AG04450 (cell line): ENCODE measurements at regions not wholly inside any gene's neighbourhood (a gene's known extent, or its start where the extent isn't known, plus 50 kb on each side); places are given as distances from the start of the nearest gene placed in this dataset.

ENCODE experiments used
- CTCF ChIA-PET: fragments of 300-600, 350-600 bp; formaldehyde crosslinking; extraction: SDS; loops from one replicate; lab custom pipeline; 2022; ENCODE audit warnings: antibody characterized with exemption, inconsistent platforms; lab: Charles Lee
- POLR2A ChIA-PET: fragments of 350-600 bp; formaldehyde crosslinking; extraction: SDS; loops from one replicate; lab custom pipeline; 2021; ENCODE audit warnings: antibody characterized with exemption, inconsistent platforms; lab: Yijun Ruan, JAX
- DNase-seq: peaks from one replicate; pipeline ENCODE4 v3.0.0-alpha.2; 2011; ENCODE audit warnings: low read depth, low spot score
- H3K27ac ChIP-seq: one replicate; pipeline ENCODE4 v1.5.1; 2012; ENCODE audit warnings: low read depth, low read length, control low read depth
- H3K27me3 ChIP-seq: one replicate; pipeline ENCODE4 v1.6.0; 2012; ENCODE audit warnings: low read length; ENCODE audit not compliant: control insufficient read depth, insufficient read depth
- H3K4me3 ChIP-seq: 2 replicates; pipeline ENCODE4 v1.5.1; 2011; ENCODE audit warnings: mild to moderate bottlenecking, low read depth, low read length, control low read depth
- H3K9me3 ChIP-seq: 2 replicates; pipeline ENCODE4 v1.5.1; 2012; ENCODE audit warnings: low read length; ENCODE audit not compliant: control insufficient read depth, insufficient read depth
- CTCF ChIP-seq: IDR thresholded peaks from 2 replicates; pipeline ENCODE4 v1.5.1; 2011; ENCODE audit warnings: low read depth, low read length, control low read depth, inconsistent platforms

DNA sequence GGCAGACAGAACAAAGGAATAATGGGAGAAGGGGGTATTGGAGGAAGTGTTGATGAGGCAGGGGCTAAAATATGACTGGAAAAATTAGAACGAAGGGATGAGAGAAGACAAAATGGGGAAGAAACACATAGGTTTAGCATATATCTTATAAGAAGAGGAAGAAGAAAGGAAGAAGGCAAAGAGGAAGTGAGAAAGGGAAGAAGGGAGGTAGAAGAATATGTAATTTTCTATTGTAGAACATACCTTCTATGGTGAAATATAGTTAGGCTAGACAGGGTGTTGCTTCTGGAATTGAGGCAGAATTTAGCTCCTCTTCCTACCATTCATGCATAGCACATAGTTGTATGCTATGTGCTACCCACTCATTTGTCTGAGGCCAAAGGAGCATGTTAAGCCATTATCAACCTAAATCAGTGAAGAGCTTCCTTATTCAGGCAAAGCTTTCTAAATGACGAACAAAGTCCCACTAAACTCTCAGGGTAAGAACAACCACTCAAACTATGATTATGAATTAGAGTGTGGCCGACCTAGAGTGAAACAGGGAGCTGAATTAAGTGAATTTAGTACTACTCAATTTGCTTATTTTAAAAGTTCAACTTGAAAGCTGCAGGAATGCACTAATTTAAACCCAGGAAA is 180.9 kb upstream of the GALNT5 start:
- no peaks in the 10 kb centered on the region for H3K27me3 ChIP-seq
- no peak overlapping the region for H3K27ac ChIP-seq
- ChIA-PET CTCF (no interaction called here), POLR2A (no interaction called here)
- no peak overlapping the region for H3K4me3 ChIP-seq
- no peaks in the 10 kb centered on the region for H3K9me3 ChIP-seq
- TF ChIP-seq CTCF = no peak
- DNase-seq = no peak

DNA sequence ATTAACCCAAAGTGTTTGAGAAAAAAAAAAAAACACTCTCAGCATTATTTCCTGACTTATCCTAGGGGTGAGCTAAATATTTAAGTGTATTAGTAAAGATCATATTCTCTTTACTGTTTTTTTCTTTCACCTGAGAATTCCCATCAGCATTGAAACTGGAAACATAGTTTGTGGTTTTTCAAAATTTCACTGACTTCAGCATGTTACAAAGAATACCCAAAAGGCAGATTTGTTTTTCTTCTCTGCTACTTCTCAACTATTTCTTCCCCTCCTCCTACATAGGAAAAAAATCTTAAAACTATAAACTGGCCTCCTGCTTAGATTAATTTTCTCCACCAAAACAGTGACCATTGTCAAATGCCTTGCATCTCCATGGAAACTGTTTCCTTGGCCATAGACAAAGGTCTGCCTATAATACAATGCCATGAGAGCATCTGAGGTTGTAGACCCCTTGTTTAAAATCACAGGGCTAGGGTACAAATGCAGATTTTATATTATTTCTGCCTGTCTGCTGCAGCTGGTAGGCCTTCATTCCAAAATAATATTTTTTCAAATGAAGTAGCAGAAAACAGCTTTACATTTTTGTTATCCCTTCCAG is 179.7 kb upstream of the GALNT5 start:
- DNase-seq = no peak
- CTCF ChIA-PET = no interaction called here
- POLR2A ChIA-PET = no interaction called here
- no peak overlapping the region for H3K27ac ChIP-seq
- H3K27me3 ChIP-seq = no peaks in the 10 kb centered on the region
- H3K4me3 ChIP-seq = no peak overlapping the region
- TF ChIP-seq CTCF = no peak
- no peaks in the 10 kb centered on the region for H3K9me3 ChIP-seq

DNA sequence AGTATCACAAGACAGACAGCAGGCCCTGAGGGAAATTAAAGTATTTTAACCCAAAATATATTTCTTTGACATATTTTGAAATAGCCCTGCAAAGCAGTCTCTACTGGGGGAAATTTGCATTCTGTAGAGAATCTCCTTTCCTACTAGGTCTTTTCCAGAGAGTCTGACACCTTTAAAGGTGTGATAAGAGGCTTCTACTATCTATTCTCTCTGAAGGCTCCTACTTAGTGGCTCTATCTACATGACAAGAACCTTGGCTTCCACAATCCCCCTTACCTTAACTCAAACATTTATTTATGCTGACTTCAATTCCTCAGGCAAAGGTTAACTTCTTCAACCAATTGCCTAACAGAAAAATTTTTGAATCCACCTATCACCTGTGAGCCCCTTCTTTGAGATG is 174.6 kb upstream of the GALNT5 start:
- Histone ChIP-seq H3K4me3 (no peak overlapping the region), H3K27ac (no peak overlapping the region), H3K9me3 (no peaks in the 10 kb centered on the region), H3K27me3 (no peaks in the 10 kb centered on the region)
- TF ChIP-seq CTCF = no peak
- CTCF ChIA-PET = no interaction called here
- no peak for DNase-seq
- POLR2A ChIA-PET = no interaction called here

GRCh38 chr2:157085522-157085921 is 172.0 kb upstream of the GALNT5 start:
- H3K27me3 ChIP-seq = no peaks in the 10 kb centered on the region
- H3K4me3 ChIP-seq = no peak overlapping the region
- H3K9me3 ChIP-seq = no peaks in the 10 kb centered on the region
- no peak overlapping the region for H3K27ac ChIP-seq
- CTCF ChIA-PET = interaction anchor here (1.4 kb wide), 1 partner anchor 750 kb away, joined by 3 read pairs; no protein-coding TSS in a partner anchor
- no peak for TF ChIP-seq CTCF
- DNase-seq = no peak
- POLR2A ChIA-PET = no interaction called here

- DNase-seq = peak; percentile 24
- Histone ChIP-seq H3K27me3 (no peaks in the 10 kb centered on the region), H3K27ac (no peak overlapping the region), H3K4me3 (no peak overlapping the region), H3K9me3 (no peaks in the 10 kb centered on the region)
- ChIA-PET CTCF (no interaction called here), POLR2A (interaction anchor here (1.1 kb wide), 1 partner anchor 31 kb away, joined by 8 read pairs; no protein-coding TSS in a partner anchor)
- no peak for TF ChIP-seq CTCF
Measured at GRCh38 chr2:157087373-157088002, 170.0 kb upstream of the GALNT5 start.
